Gastroesophageal sphincter (tissue), 4 donors: ENCODE measurements at regions not wholly inside any gene's neighbourhood (a gene's known extent, or its start where the extent isn't known, plus 50 kb on each side); places are given as distances from the start of the nearest gene placed in this dataset.
A peak's percentile ranks its signal among the peaks of the same experiment; 100 is the strongest.

Experiments used
- ATAC-seq: fragments of 150-250 bp; one replicate; pipeline ENCODE4 v1.9.1; 2016; ENCODE audit warnings: mild to moderate bottlenecking, moderate library complexity
- H3K27ac ChIP-seq, 4 donors: fragments of 200-600 bp; sonication (generic) in 3 of 4; 1 replicate in 3 of 4; 2 replicates in 1 of 4; pipeline ENCODE4 v1.5.1; 2016 to 2019
- H3K27me3 ChIP-seq: fragments of 200-600 bp; sonication (generic); one replicate; pipeline ENCODE4 v1.5.1; 2019
- H3K36me3 ChIP-seq, 2 donors: fragments of 200-600 bp; sonication (generic); one replicate each; pipeline ENCODE4 v1.5.1; 2019; ENCODE audit warnings: control low read depth in 1 of 2
- H3K4me1 ChIP-seq, 3 donors: fragments of 200-600 bp; sonication (generic); 1 replicate in 2 of 3; 2 replicates in 1 of 3; pipeline ENCODE4 v1.5.1; 2016 to 2019; ENCODE audit warnings: control low read depth in 2 of 3
- H3K4me3 ChIP-seq, 2 donors: fragments of 200-600 bp; sonication (generic); one replicate each; pipeline ENCODE4 v1.5.1; 2019; ENCODE audit warnings: mild to moderate bottlenecking in 1 of 2, moderate library complexity in 1 of 2
- H3K9me3 ChIP-seq, 3 donors: fragments of 200-600 bp; sonication (generic); one replicate each; pipeline ENCODE4 v1.5.1; 2017 to 2019; ENCODE audit warnings: control low read depth in 2 of 3
- EP300 ChIP-seq: sonication (generic); formaldehyde crosslinking; IDR thresholded peaks from one replicate; pipeline ENCODE4 v1.6.1; 2017; ENCODE audit warnings: antibody characterized with exemption, mild to moderate bottlenecking
- POLR2A ChIP-seq, 2 donors: fragments of 450-650 bp; IDR thresholded peaks; one replicate each; pipeline ENCODE4 v1.6.1; 2017; ENCODE audit warnings: antibody characterized with exemption in 2 of 2, mild to moderate bottlenecking in 2 of 2, moderate library complexity in 1 of 2
- POLR2AphosphoS5 ChIP-seq: sonication (generic); formaldehyde crosslinking; IDR thresholded peaks from one replicate; pipeline ENCODE4 v1.6.1; 2017; ENCODE audit warnings: antibody characterized with exemption
- WGBS, 2 donors: methylation state at CpG; one replicate each; pipeline ENCODE4 v1.1.5; 2018; ENCODE audit warnings: low coverage in 1 of 2; 5-methylcytosine and 5-hydroxymethylcytosine counted together
- TF ChIP-seq, protein P1 (sequence below), 4 experiments: fragments of 200-600 bp in 2 of 4; fragments of 450-650 bp in 2 of 4; sonication (generic) in 1 of 4; IDR thresholded peaks; one replicate each; pipeline ENCODE4 v1.5.1; 2017 to 2019; ENCODE audit warnings: antibody characterized with exemption in 4 of 4, mild to moderate bottlenecking in 2 of 4, moderate library complexity in 2 of 4

DNA sequence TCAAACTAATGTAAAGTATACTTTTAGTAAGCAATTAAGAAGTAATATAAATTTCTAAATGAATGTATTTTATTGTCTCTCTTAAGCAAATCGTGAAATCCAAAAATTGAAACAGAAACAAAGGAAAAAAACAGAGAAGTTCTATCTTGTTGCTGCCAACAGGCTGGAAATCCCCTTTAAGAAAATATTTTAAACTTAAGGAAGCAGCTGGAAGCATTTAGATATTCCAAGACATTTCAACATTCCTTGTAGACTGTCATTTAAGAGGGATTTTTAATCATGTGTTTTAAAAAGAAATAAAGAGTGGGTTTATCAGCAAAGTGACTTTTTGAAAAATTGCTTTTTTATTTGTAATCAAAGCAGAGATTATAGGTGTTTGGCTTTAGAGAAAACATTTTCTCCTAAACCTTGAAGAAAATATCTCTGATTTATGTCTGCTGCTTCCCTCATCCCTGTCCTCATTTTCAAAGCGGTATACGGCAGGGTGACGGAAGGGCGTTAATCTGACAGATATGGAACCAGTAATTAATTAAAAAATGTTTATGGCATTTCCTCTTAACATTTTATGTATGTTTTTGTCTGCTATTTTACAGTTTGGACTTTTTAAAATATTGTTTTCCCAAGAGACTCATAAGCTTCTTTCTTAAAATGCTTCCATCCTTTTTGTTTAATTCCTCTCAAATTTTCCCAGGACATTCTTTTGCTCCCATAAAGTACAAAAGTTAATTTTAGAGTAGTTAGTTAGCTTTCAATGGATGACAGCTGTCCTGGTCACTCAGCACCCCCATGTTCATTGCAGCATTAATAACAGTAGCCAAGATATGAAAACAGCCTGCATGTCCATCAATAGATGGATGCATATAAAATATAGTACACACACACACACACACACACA lies 245.6 kb downstream of the LURAP1L start:
- no peak for ATAC-seq
- TF ChIP-seq POLR2AphosphoS5 (no peak), POLR2A (IDR thresholded peaks at IDR 0.05) (no peak), EP300 (no peak)
- TF ChIP-seq, protein P1, sequence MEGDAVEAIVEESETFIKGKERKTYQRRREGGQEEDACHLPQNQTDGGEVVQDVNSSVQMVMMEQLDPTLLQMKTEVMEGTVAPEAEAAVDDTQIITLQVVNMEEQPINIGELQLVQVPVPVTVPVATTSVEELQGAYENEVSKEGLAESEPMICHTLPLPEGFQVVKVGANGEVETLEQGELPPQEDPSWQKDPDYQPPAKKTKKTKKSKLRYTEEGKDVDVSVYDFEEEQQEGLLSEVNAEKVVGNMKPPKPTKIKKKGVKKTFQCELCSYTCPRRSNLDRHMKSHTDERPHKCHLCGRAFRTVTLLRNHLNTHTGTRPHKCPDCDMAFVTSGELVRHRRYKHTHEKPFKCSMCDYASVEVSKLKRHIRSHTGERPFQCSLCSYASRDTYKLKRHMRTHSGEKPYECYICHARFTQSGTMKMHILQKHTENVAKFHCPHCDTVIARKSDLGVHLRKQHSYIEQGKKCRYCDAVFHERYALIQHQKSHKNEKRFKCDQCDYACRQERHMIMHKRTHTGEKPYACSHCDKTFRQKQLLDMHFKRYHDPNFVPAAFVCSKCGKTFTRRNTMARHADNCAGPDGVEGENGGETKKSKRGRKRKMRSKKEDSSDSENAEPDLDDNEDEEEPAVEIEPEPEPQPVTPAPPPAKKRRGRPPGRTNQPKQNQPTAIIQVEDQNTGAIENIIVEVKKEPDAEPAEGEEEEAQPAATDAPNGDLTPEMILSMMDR (IDR thresholded peaks at IDR 0.05) = no peak
- Histone ChIP-seq H3K36me3 (no peaks in the 10 kb centered on the region), H3K27ac (no peak overlapping the region), H3K9me3 (no peaks in the 10 kb centered on the region), H3K4me3 (no peak overlapping the region), H3K27me3 (no peaks in the 10 kb centered on the region), H3K4me1 (no peaks in the 10 kb centered on the region)
- 30 to 47% methylated on average over 5 of the region's 5 CpGs for WGBS, 2 donors

DNA sequence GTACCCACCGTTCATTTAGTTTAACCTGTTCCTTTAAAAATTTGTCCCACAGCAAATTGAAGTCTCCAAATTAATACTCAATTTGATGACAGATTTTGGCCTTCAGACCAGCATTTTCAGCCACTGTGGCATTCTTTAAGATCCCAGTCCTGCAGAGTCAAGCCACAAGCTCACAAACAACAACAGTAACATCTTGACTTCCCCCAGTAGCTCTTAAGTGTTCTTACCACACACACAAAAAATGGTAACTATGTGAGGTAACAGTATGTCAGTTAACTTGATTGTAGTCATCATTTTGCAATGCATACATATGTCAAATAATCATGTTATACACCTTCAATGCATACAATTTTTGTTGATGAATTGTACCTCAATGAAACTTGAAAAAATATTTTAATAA lies 247.9 kb downstream of the LURAP1L start:
- Histone ChIP-seq H3K4me1 (no peaks in the 10 kb centered on the region), H3K4me3 (no peak overlapping the region), H3K27me3 (no peaks in the 10 kb centered on the region), H3K27ac (no peak overlapping the region), H3K36me3 (no peaks in the 10 kb centered on the region), H3K9me3 (no peaks in the 10 kb centered on the region)
- TF ChIP-seq POLR2AphosphoS5 = no peak
- no peak for TF ChIP-seq POLR2A (IDR thresholded peaks at IDR 0.05)
- TF ChIP-seq, protein P1 (IDR thresholded peaks at IDR 0.05) = no peak
- no peak for TF ChIP-seq EP300
- no peak for ATAC-seq
- WGBS, 2 donors = 77 to 100% methylated on average over 1 of the region's 1 CpG

DNA sequence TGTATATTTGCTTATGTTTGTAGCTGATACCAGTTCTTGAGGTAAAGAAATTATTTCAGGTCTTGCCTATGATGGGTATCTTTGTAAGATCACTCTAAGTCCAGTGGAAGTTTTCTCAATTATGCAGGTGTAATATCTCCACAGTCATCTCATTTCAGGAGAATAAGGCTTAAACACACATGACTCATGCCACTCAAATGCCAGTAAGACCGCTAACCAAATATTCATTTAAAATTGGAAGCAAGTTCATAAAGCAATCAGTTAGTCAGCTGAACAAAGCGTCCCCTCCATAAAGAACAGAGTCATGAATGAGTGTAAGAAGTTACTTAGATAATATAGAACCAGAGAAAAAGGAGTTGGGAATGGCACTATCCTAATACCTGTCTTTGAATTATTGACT lies 248.7 kb downstream of the LURAP1L start:
- H3K27ac ChIP-seq = no peak overlapping the region
- no peaks in the 10 kb centered on the region for H3K9me3 ChIP-seq
- no peaks in the 10 kb centered on the region for H3K27me3 ChIP-seq
- H3K4me3 ChIP-seq = no peak overlapping the region
- ATAC-seq = no peak
- H3K36me3 ChIP-seq = no peaks in the 10 kb centered on the region
- H3K4me1 ChIP-seq = no peaks in the 10 kb centered on the region
- no peak for TF ChIP-seq EP300
- TF ChIP-seq POLR2AphosphoS5 = no peak
- WGBS, 2 donors = 96% methylated on average over 2 of the region's 2 CpGs

DNA sequence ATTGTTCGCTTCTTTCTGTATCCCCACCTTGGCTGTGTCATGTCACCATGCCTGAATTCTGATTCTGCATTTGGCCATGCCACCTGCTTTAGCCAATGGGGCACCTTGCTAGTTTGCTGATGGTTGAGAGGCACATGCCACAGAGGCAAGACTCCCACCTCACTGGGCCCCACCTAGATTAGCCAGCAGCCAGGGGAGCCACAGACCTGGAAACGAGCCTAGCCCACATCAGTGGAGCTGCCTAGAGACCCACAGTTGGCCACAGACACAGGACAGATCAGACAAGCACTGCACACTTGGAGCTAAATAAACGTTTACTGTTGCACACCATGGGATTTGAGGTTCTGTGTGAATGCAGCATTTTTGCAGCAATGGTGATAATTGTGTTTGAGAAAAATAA lies 252.1 kb downstream of the LURAP1L start:
- WGBS, 2 donors = 57 to 100% methylated on average over 1 to 3 of the region's 3 CpGs
- Histone ChIP-seq H3K27me3 (no peaks in the 10 kb centered on the region), H3K36me3 (no peaks in the 10 kb centered on the region), H3K9me3 (no peaks in the 10 kb centered on the region), H3K4me3 (no peak overlapping the region), H3K4me1 (no peaks in the 10 kb centered on the region), H3K27ac (no peak overlapping the region)
- TF ChIP-seq POLR2AphosphoS5 (no peak), POLR2A (IDR thresholded peaks at IDR 0.05) (no peak), EP300 (no peak)
- TF ChIP-seq, protein P1 (IDR thresholded peaks at IDR 0.05) = no peak
- no peak for ATAC-seq

DNA sequence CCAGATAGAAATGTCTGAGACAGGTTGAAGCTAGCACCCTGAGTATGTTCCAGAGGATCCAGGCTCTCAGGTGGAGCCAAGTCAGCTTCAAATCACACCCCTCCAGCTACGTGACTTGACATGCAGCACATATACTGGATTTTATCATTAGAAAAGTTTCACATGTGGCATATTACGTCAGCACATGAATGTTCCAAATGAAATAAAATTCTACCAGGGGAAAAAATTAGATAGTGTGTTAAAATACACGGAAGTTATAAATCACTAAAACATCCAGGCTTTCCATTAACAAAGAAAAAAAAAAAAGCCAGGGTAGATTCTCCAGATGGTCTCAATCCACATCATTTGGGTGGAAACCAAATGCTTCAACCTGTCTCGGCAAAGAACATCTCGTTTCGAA lies 251.6 kb downstream of the MPDZ start:
- 62 to 68% methylated on average over 6 of the region's 6 CpGs for WGBS, 2 donors
- ATAC-seq = peak; percentile 43
- H3K27ac ChIP-seq = no peak overlapping the region

DNA sequence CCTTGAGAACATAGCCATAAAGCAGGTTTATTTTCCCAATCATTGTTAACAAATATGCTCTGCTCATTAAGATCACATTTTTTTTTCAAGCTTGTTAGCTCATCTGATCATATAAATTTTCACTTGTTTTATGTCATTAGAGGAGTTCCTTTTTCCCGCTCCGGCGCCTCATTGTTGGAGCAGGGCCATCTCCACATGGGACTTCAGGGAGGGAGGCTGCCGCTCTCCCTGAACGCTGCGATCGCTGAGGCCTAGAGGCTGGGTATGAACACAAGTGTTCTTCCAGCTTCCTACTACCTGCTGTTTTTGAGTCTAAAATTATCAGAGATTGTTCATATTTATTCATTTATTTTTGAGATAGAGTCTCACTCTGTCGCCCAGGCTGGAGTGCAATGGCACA lies 246.9 kb downstream of the MPDZ start:
- no peaks in the 10 kb centered on the region for H3K36me3 ChIP-seq
- no peaks in the 10 kb centered on the region for H3K9me3 ChIP-seq
- H3K4me1 ChIP-seq = peaks cover 0 to 11% (median 0%) of the 10 kb centered on the region in 3 donors
- H3K27me3 ChIP-seq = no peaks in the 10 kb centered on the region
- TF ChIP-seq, protein P1 (IDR thresholded peaks at IDR 0.05) = no peak
- no peak for TF ChIP-seq EP300
- no peak for TF ChIP-seq POLR2A (IDR thresholded peaks at IDR 0.05)
- no peak for TF ChIP-seq POLR2AphosphoS5
- H3K4me3 ChIP-seq = no peak overlapping the region
- 77 to 90% methylated on average over 3 to 7 of the region's 8 CpGs for WGBS, 2 donors
- no peak overlapping the region for H3K27ac ChIP-seq
- ATAC-seq = no peak

More for the DNA sequence above, 251.6 kb downstream of the MPDZ start:
- no peaks in the 10 kb centered on the region for H3K4me1 ChIP-seq
- TF ChIP-seq POLR2AphosphoS5 = no peak
- TF ChIP-seq EP300 = no peak
- no peaks in the 10 kb centered on the region for H3K9me3 ChIP-seq
- no peak overlapping the region for H3K4me3 ChIP-seq
- H3K36me3 ChIP-seq = no peaks in the 10 kb centered on the region
- no peaks in the 10 kb centered on the region for H3K27me3 ChIP-seq
